ENCODE measurements at regions not wholly inside any gene's neighbourhood (a gene's known extent, or its start where the extent isn't known, plus 50 kb on each side); places are given as distances from the start of the nearest gene placed in this dataset.

- no peaks in the 10 kb centered on the region for H3K79me2 ChIP-seq (ENCODE audit: insufficient read depth)
- no peak overlapping the region for H2AFZ ChIP-seq (ENCODE audit: low read depth)
- no peak for TF ChIP-seq IRF3 (IDR thresholded peaks at IDR 0.05; ENCODE audit: low read depth, low read length)
- no peak for TF ChIP-seq ELF1 (IDR thresholded peaks at IDR 0.05)
- no peak for TF ChIP-seq USF2 (IDR thresholded peaks at IDR 0.05; ENCODE audit: borderline replicate concordance, low read depth, low read length)
- TF ChIP-seq TCF12 (IDR thresholded peaks at IDR 0.05) = no peak
- TF ChIP-seq ZBTB33 (IDR thresholded peaks at IDR 0.05; ENCODE audit: borderline replicate concordance, low read depth) = no peak
- no peak for TF ChIP-seq FOSL2 (IDR thresholded peaks at IDR 0.05; ENCODE audit: borderline replicate concordance, low read depth)
- no peak for TF ChIP-seq CHD2 (IDR thresholded peaks at IDR 0.05; ENCODE audit: low read length, partially characterized antibody)
- TF ChIP-seq PBX3 (IDR thresholded peaks at IDR 0.05) = no peak
- H4K20me1 ChIP-seq (ENCODE audit: insufficient read depth) = no peaks in the 10 kb centered on the region
- H3F3A ChIP-seq (replicated peaks; ENCODE audit: insufficient read depth) = no peaks in the 10 kb centered on the region
- ChIA-PET CTCF (interaction anchor here (1.0 to 1.4 kb wide), 2 partner anchors 17 to 471 kb away, joined by 3 to 4 read pairs; no protein-coding TSS in a partner anchor), POLR2A (no interaction called here)
- H3K4me1 ChIP-seq (ENCODE audit: control insufficient read depth in 1 of 2, insufficient read depth in 2 of 2, low read depth in 1 of 2, low read length in 1 of 2) = no peaks in the 10 kb centered on the region
- WGBS (ENCODE audit: low lambda C conversion rate) = 93% methylated on average over 2 of the region's 2 CpGs
- peaks cover 10% of the 10 kb centered on the region; the same call in 1 of the 2 replicates for H3K9me3 ChIP-seq
- no peak overlapping the region for H3K4me3 ChIP-seq (ENCODE audit: low read depth in 2 of 2, low read length in 1 of 2)
- H3K4me2 ChIP-seq = no peak overlapping the region
- no peaks in the 10 kb centered on the region for H3K36me3 ChIP-seq (replicated peaks in 1 of 2; ENCODE audit: control insufficient read depth in 1 of 2, insufficient read depth in 2 of 2, low read length in 1 of 2)
- DNase-seq = no peak
- no peak overlapping the region for H3K9ac ChIP-seq
- H3K9me2 ChIP-seq = no peaks in the 10 kb centered on the region
- H3K27ac ChIP-seq (ENCODE audit: low read depth in 2 of 2, low read length in 1 of 2) = no peak overlapping the region
- H3K27me3 ChIP-seq (ENCODE audit: insufficient read depth) = no peaks in the 10 kb centered on the region
These were observed 724.6 kb upstream of the CBLB start for GRCh38 chr3:106593381-106593780.

- H3K27me3 ChIP-seq (ENCODE audit: insufficient read depth) = no peaks in the 10 kb centered on the region
- no peaks in the 10 kb centered on the region for H3K9me2 ChIP-seq
- H3K9me3 ChIP-seq = no peaks in the 10 kb centered on the region
- H4K20me1 ChIP-seq (ENCODE audit: insufficient read depth) = no peaks in the 10 kb centered on the region
- H3K79me2 ChIP-seq (ENCODE audit: insufficient read depth) = no peaks in the 10 kb centered on the region
- H3F3A ChIP-seq (replicated peaks; ENCODE audit: insufficient read depth) = peaks cover 20% of the 10 kb centered on the region
- H3K36me3 ChIP-seq (replicated peaks in 1 of 2; ENCODE audit: control insufficient read depth in 1 of 2, insufficient read depth in 2 of 2, low read length in 1 of 2) = no peaks in the 10 kb centered on the region
- no peak overlapping the region for H2AFZ ChIP-seq (ENCODE audit: low read depth)
- peak; percentile 33 for DNase-seq
- peak overlapping the region; percentile 53 for H3K4me2 ChIP-seq
- H3K27ac ChIP-seq (ENCODE audit: low read depth in 2 of 2, low read length in 1 of 2) = peak overlapping the region in 1 of 2 experiments; percentile 69; a peak in 2 of 4 replicates
- 7% methylated on average over 2 of the region's 2 CpGs for WGBS (ENCODE audit: low lambda C conversion rate)
- CTCF ChIA-PET = interaction anchor here (0.6 to 3.3 kb wide), 37 partner anchors 8 to 1242 kb away, joined by 3 to 20 read pairs (median 4); partner anchors contain the start of gene CBLB
- peaks cover 4 to 26% of the 10 kb centered on the region in 2 experiments for H3K4me1 ChIP-seq (ENCODE audit: control insufficient read depth in 1 of 2, insufficient read depth in 2 of 2, low read depth in 1 of 2, low read length in 1 of 2)
- H3K9ac ChIP-seq = no peak overlapping the region; the same call in 1 of the 2 replicates
- H3K4me3 ChIP-seq (ENCODE audit: low read depth in 2 of 2, low read length in 1 of 2) = peak overlapping the region in 1 of 2 experiments; percentile 8; a peak in 1 of 4 replicates
- POLR2A ChIA-PET = no interaction called here
- TF ChIP-seq SIN3A (IDR thresholded peaks at IDR 0.05; ENCODE audit: borderline replicate concordance, low read depth, low read length) = no peak
- no peak for TF ChIP-seq NFIC (IDR thresholded peaks at IDR 0.05; ENCODE audit: borderline replicate concordance)
- no peak for TF ChIP-seq FOSL2 (IDR thresholded peaks at IDR 0.05; ENCODE audit: borderline replicate concordance, low read depth)
- no peak for TF ChIP-seq IRF3 (IDR thresholded peaks at IDR 0.05; ENCODE audit: low read depth, low read length)
- no peak for TF ChIP-seq CHD2 (IDR thresholded peaks at IDR 0.05; ENCODE audit: low read length, partially characterized antibody)
- no peak for TF ChIP-seq MXI1 (IDR thresholded peaks at IDR 0.05; ENCODE audit: low read depth, low read length)
- no peak for TF ChIP-seq GATA2 (CRISPR knock-in tag; IDR thresholded peaks at IDR 0.05)
- no peak for TF ChIP-seq FOXJ3 (CRISPR knock-in tag; IDR thresholded peaks at IDR 0.05)
- TF ChIP-seq CTCF (IDR thresholded peaks at IDR 0.05) = peak; percentile 95
- TF ChIP-seq MEF2A (IDR thresholded peaks at IDR 0.05; ENCODE audit: borderline replicate concordance, low read depth) = no peak
- no peak for TF ChIP-seq RFX5 (IDR thresholded peaks at IDR 0.05; ENCODE audit: low read length)
- no peak; the same call in 1 of the 2 replicates for TF ChIP-seq TEAD4 (IDR thresholded peaks at IDR 0.05; ENCODE audit: borderline replicate concordance, insufficient read depth)
These were observed 741.0 kb upstream of the CBLB start for GRCh38 chr3:106609666-106610301.

All from SK-N-SH (cell line).